ENCODE measurements at regions not wholly inside any gene's neighbourhood (a gene's known extent, or its start where the extent isn't known, plus 50 kb on each side); places are given as distances from the start of the nearest gene placed in this dataset.

DNA sequence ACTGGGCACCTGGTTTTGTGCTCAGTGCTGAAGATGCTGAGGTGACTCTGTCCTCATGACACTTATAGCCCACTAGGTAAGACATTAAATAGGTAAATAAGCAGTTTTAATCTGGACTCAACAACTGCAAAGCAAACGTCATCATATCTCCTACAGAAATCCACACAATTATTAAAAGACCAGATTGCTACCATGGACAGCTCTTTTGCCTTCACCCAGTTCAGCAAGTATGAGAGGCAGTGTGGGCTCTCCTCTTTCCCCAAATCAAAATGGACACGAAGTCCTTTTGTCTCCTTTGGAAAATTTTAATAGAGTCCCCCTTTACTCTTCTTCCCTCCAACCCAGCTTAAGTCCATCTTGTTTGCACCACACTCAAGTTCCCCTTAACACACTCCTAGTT lies 171.1 kb downstream of the RPAP3 start:
- TF ChIP-seq EZH2 (IDR thresholded peaks at IDR 0.05; ENCODE audit: insufficient read depth, poor library complexity, severe bottlenecking) (no peak), EZH2phosphoT487 (IDR thresholded peaks at IDR 0.05; ENCODE audit: insufficient read depth, low read depth) (no peak)
